IMR-90 (cell line): ENCODE measurements at regions not wholly inside any gene's neighbourhood (a gene's known extent, or its start where the extent isn't known, plus 50 kb on each side); places are given as distances from the start of the nearest gene placed in this dataset.

Source experiments
- ATAC-seq: fragments of 200-7000 bp; cut with Tn5 transposase; 2 replicates; pipeline ENCODE4 v1.9.1; 2020; ENCODE audit warnings: low read depth, mild to moderate bottlenecking, moderate library complexity
- BruUV-seq: library from RNA; stranded (reverse); fragments of 400-500 nt; replicated peaks from 2 replicates; lab custom pipeline; 2021; lab: Mats Ljungman, UMichigan
- CTCF ChIA-PET: fragments of 300-600 bp; formaldehyde crosslinking; extraction: SDS; loops from one replicate; lab custom pipeline; 2021; ENCODE audit warnings: antibody characterized with exemption; lab: Yijun Ruan, JAX
- POLR2A ChIA-PET: fragments of 300-600 bp; sonication (Branson Sonifier 250); formaldehyde crosslinking; loops from one replicate; lab custom pipeline; 2022; ENCODE audit warnings: antibody characterized with exemption; ENCODE audit not compliant: unreplicated experiment; lab: Charles Lee
- DNase-seq: peaks from one replicate; pipeline ENCODE4 v3.0.0; 2013
- H2AFZ ChIP-seq: replicated peaks from 2 replicates; pipeline ENCODE3; 2013; ENCODE audit warnings: low read length, mild to moderate bottlenecking; ENCODE audit not compliant: poor library complexity
- H2AK5ac ChIP-seq: 2 replicates; pipeline ENCODE4 v1.6.1; 2013; ENCODE audit warnings: low read depth, low read length, inconsistent platforms
- H2AK9ac ChIP-seq: replicated peaks from 2 replicates; pipeline ENCODE3; 2013; ENCODE audit warnings: mild to moderate bottlenecking, low read depth, low read length, moderate library complexity; ENCODE audit not compliant: poor library complexity
- H2BK120ac ChIP-seq: 2 replicates; pipeline ENCODE4 v1.6.1; 2013; ENCODE audit warnings: low read depth, low read length, inconsistent platforms
- H2BK15ac ChIP-seq: 3 replicates; pipeline ENCODE4 v1.6.1; 2013; ENCODE audit warnings: low read depth, low read length, inconsistent platforms
- H2BK20ac ChIP-seq: 2 replicates; pipeline ENCODE4 v1.6.1; 2013; ENCODE audit warnings: low read depth, mild to moderate bottlenecking, inconsistent platforms, low read length, moderate library complexity
- H2BK5ac ChIP-seq: 2 replicates; pipeline ENCODE4 v1.6.1; 2013; ENCODE audit warnings: mild to moderate bottlenecking, low read depth, low read length, inconsistent platforms; ENCODE audit not compliant: poor library complexity, severe bottlenecking
- H3K14ac ChIP-seq: replicated peaks from 2 replicates; pipeline ENCODE4 v1.6.1; 2013; ENCODE audit warnings: low read depth, low read length, inconsistent platforms
- H3K18ac ChIP-seq: 2 replicates; pipeline ENCODE4 v1.6.1; 2013; ENCODE audit warnings: low read depth, low read length, control low read depth
- H3K23ac ChIP-seq: 2 replicates; pipeline ENCODE4 v1.6.1; 2013; ENCODE audit warnings: low read depth, low read length, inconsistent platforms
- H3K27ac ChIP-seq: 2 replicates; pipeline ENCODE4 v1.5.1; 2013; ENCODE audit warnings: mild to moderate bottlenecking, control low read depth, low read length; ENCODE audit not compliant: insufficient read depth
- H3K27me3 ChIP-seq: 2 replicates; pipeline ENCODE4 v1.6.1; 2013; ENCODE audit warnings: low read length; ENCODE audit not compliant: control insufficient read depth, insufficient read depth
- H3K36me3 ChIP-seq: 2 replicates; pipeline ENCODE4 v1.6.1; 2013; ENCODE audit warnings: low read length, mixed read lengths; ENCODE audit not compliant: control insufficient read depth, insufficient read depth
- H3K4ac ChIP-seq: 2 replicates; pipeline ENCODE4 v1.6.1; 2013; ENCODE audit warnings: low read depth, low read length, inconsistent platforms
- H3K4me1 ChIP-seq: 2 replicates; pipeline ENCODE4 v1.6.1; 2013; ENCODE audit warnings: low read length, mixed read lengths; ENCODE audit not compliant: control insufficient read depth, insufficient read depth
- H3K4me2 ChIP-seq: 2 replicates; pipeline ENCODE4 v1.6.1; 2013; ENCODE audit warnings: low read depth, mild to moderate bottlenecking, control low read depth, low read length, moderate library complexity
- H3K4me3 ChIP-seq: 2 replicates; pipeline ENCODE4 v1.5.1; 2013; ENCODE audit warnings: low read depth, mild to moderate bottlenecking, control low read depth, low read length, moderate library complexity; ENCODE audit not compliant: insufficient read depth
- H3K56ac ChIP-seq: 2 replicates; pipeline ENCODE4 v1.6.1; 2013; ENCODE audit warnings: low read length, inconsistent platforms; ENCODE audit not compliant: insufficient read depth; ENCODE audit errors: extremely low read depth
- H3K79me1 ChIP-seq, 2 experiments: 2 replicates each; pipeline ENCODE4 v1.6.1; 2013; ENCODE audit warnings: low read length in 2 of 2, inconsistent platforms in 1 of 2, low read depth in 1 of 2
- H3K9ac ChIP-seq: 2 replicates; pipeline ENCODE4 v1.6.1; 2013; ENCODE audit warnings: low read depth, low read length, control low read depth
- H3K9me1 ChIP-seq: 2 replicates; pipeline ENCODE4 v1.6.1; 2013; ENCODE audit warnings: low read length, inconsistent platforms; ENCODE audit not compliant: insufficient read depth
- H3K9me3 ChIP-seq: 2 replicates; pipeline ENCODE4 v1.6.1; 2013; ENCODE audit warnings: low read length; ENCODE audit not compliant: control insufficient read depth, insufficient read depth
- H4K20me1 ChIP-seq: 2 replicates; pipeline ENCODE4 v1.6.1; 2013; ENCODE audit warnings: low read length, inconsistent platforms; ENCODE audit not compliant: insufficient read depth
- H4K5ac ChIP-seq: 2 replicates; pipeline ENCODE4 v1.6.1; 2013; ENCODE audit warnings: mild to moderate bottlenecking, low read depth, low read length, control low read depth
- H4K8ac ChIP-seq, 2 experiments: 2 replicates each; pipeline ENCODE4 v1.6.1; 2013; ENCODE audit warnings: low read depth in 2 of 2, low read length in 2 of 2, control low read depth in 1 of 2, inconsistent platforms in 1 of 2
- H4K91ac ChIP-seq: 2 replicates; pipeline ENCODE4 v1.6.1; 2013; ENCODE audit warnings: low read depth, low read length, inconsistent platforms; ENCODE audit not compliant: insufficient read depth
- MXI1 ChIP-seq: IDR thresholded peaks from 2 replicates; pipeline ENCODE4 v1.6.1; 2012; ENCODE audit warnings: low read depth, mild to moderate bottlenecking, low read length, moderate library complexity, borderline replicate concordance
- WGBS, 2 experiments: methylation state at CpG; one replicate each; pipeline versions ENCODE4 v1.1.5 to v1.1.7; 2013; ENCODE audit warnings: missing lambda C conversion rate in 2 of 2; ENCODE audit not compliant: insufficient read length in 1 of 2; ENCODE audit errors: extremely low coverage in 2 of 2; 5-methylcytosine and 5-hydroxymethylcytosine counted together
- dilution Hi-C: fragments of 300-500 bp; cut with HindIII; formaldehyde crosslinking; loops from one replicate; pipeline ENCODE4 v1.14.3; 2018; ENCODE audit warnings: low sequenced_read_pairs; ENCODE audit not compliant: unreplicated experiment
- in situ Hi-C: fragments of 300-500 bp; cut with MboI; formaldehyde crosslinking; loops from 3 replicates; pipeline ENCODE4 v1.14.3; 2019; ENCODE audit warnings: low sequenced_read_pairs, inconsistent platforms, mixed read lengths
- intact Hi-C: fragments of 100-400 bp; cut with micrococcal nuclease; formaldehyde crosslinking; loops from 2 replicates; pipeline ENCODE4 v1.10.0; 2022

DNA sequence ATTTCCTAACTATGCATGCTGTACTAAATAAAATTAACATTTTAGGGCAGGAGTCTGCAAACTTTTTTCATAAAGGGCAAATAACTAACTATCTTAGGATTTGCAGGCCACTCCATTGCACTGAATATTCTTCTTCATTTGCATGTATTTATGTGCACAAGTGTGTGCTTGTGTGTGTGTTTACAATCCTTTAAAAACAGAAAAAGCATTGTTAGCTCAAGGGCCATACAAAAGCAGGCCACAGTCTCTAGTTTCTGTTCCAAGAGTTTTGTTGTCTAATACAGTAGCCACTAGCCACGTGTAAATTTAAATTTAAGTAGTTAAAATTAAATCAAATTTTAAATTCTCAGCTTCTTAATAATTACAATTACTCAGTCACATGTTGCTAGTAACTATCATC is 621.8 kb downstream of the TMA16 start:
- ATAC-seq (no peak), DNase-seq (no peak)
- H2AK5ac ChIP-seq: no peak overlapping the region
- H3K9me1 ChIP-seq: no peaks in the 10 kb centered on the region
- no peak overlapping the region for H3K56ac ChIP-seq
- TF ChIP-seq MXI1: no peak
- intact Hi-C loops (no loop called here), dilution Hi-C loops (no loop called here), in situ Hi-C loops (no loop called here)
- H2BK5ac ChIP-seq: no peak overlapping the region
- H4K91ac ChIP-seq: no peak overlapping the region
- no peak overlapping the region for H3K4me3 ChIP-seq
- no peak overlapping the region for H2BK15ac ChIP-seq
- H3K4ac ChIP-seq: no peak overlapping the region
- H3K27ac ChIP-seq: no peak overlapping the region
- H3K4me2 ChIP-seq: no peak overlapping the region
- no peak overlapping the region for H3K14ac ChIP-seq
- H3K23ac ChIP-seq: no peak overlapping the region
- no peak overlapping the region for H4K5ac ChIP-seq
- CTCF ChIA-PET: no interaction called here
- H2AFZ ChIP-seq: no peak overlapping the region
- no CpG with 5 or more reads among the region's 1 CpG for WGBS, 2 experiments
- BruUV-seq: no TSS peak
- H3K4me1 ChIP-seq: no peaks in the 10 kb centered on the region
- no peaks in the 10 kb centered on the region for H4K20me1 ChIP-seq
- H2BK20ac ChIP-seq: no peak overlapping the region
- no peaks in the 10 kb centered on the region for H3K79me1 ChIP-seq
- H3K36me3 ChIP-seq: no peaks in the 10 kb centered on the region
- H3K27me3 ChIP-seq: no peaks in the 10 kb centered on the region
- POLR2A ChIA-PET: no interaction called here
- H4K8ac ChIP-seq: no peak overlapping the region
- H2AK9ac ChIP-seq: no peak overlapping the region
- no peaks in the 10 kb centered on the region for H3K9me3 ChIP-seq
- no peak overlapping the region for H2BK120ac ChIP-seq
- no peak overlapping the region for H3K9ac ChIP-seq
- H3K18ac ChIP-seq: no peak overlapping the region
